Esophagus muscularis mucosa (tissue), 4 donors: ENCODE measurements at regions not wholly inside any gene's neighbourhood (a gene's known extent, or its start where the extent isn't known, plus 50 kb on each side); places are given as distances from the start of the nearest gene placed in this dataset.
"Not testable (repeated sequence)": the region's sequence is repeated elsewhere in the genome, so short reads cannot be mapped to it uniquely, and the experiment has no call there.

ENCODE experiments used
- DNase-seq: peaks from one replicate; pipeline ENCODE4 v3.0.0-alpha.2; 2017; ENCODE audit errors: extremely low spot score
- H3K27ac ChIP-seq, 4 donors: fragments of 200-600 bp; sonication (generic); replicated peaks in 1 of 4; 1 replicate in 3 of 4; 2 replicates in 1 of 4; pipeline ENCODE4 v1.5.1; 2016 to 2019; ENCODE audit warnings: mild to moderate bottlenecking in 1 of 4
- H3K27me3 ChIP-seq, 4 donors: fragments of 200-600 bp; sonication (generic); one replicate each; pipeline versions ENCODE4 v1.5.1 to v1.6.0; 2016 to 2019
- H3K36me3 ChIP-seq, 4 donors: fragments of 200-600 bp; sonication (generic); one replicate each; pipeline ENCODE4 v1.5.1; 2016 to 2019
- H3K4me1 ChIP-seq, 4 donors: fragments of 200-600 bp; sonication (generic); one replicate each; pipeline ENCODE4 v1.5.1; 2016 to 2019
- H3K4me3 ChIP-seq, 4 donors: fragments of 200-600 bp; sonication (generic); 1 replicate in 2 of 4; 2 replicates in 2 of 4; pipeline ENCODE4 v1.5.1; 2016 to 2019; ENCODE audit warnings: mild to moderate bottlenecking in 4 of 4, moderate library complexity in 1 of 4
- H3K9me3 ChIP-seq, 4 donors: fragments of 200-600 bp; sonication (generic); 1 replicate in 3 of 4; 2 replicates in 1 of 4; pipeline ENCODE4 v1.5.1; 2016 to 2019
- EP300 ChIP-seq: sonication (generic); formaldehyde crosslinking; IDR thresholded peaks from one replicate; pipeline ENCODE4 v1.6.1; 2017; ENCODE audit warnings: antibody characterized with exemption
- POLR2A ChIP-seq: fragments of 450-650 bp; IDR thresholded peaks from one replicate; pipeline ENCODE4 v1.6.1; 2017; ENCODE audit warnings: antibody characterized with exemption, moderate library complexity, mild to moderate bottlenecking, low read depth
- POLR2AphosphoS5 ChIP-seq, 2 donors: sonication (generic); formaldehyde crosslinking; IDR thresholded peaks; one replicate each; pipeline ENCODE4 v1.6.1; 2017; ENCODE audit warnings: antibody characterized with exemption in 2 of 2
- WGBS: methylation state at CpG from one replicate; pipeline ENCODE4 v1.1.5; 2018; 5-methylcytosine and 5-hydroxymethylcytosine counted together
- intact Hi-C: fragments of 100-400 bp; cut with DNase I; formaldehyde crosslinking; loops from one replicate; pipeline ENCODE4 v1.15.1; 2023
- TF ChIP-seq, protein P1 (sequence below), 3 experiments: fragments of 200-600 bp in 2 of 3; fragments of 450-650 bp in 1 of 3; sonication (generic) in 2 of 3; IDR thresholded peaks; one replicate each; pipeline ENCODE4 v1.5.1; 2017 to 2019; ENCODE audit warnings: antibody characterized with exemption in 3 of 3, mild to moderate bottlenecking in 2 of 3, moderate library complexity in 1 of 3

DNA sequence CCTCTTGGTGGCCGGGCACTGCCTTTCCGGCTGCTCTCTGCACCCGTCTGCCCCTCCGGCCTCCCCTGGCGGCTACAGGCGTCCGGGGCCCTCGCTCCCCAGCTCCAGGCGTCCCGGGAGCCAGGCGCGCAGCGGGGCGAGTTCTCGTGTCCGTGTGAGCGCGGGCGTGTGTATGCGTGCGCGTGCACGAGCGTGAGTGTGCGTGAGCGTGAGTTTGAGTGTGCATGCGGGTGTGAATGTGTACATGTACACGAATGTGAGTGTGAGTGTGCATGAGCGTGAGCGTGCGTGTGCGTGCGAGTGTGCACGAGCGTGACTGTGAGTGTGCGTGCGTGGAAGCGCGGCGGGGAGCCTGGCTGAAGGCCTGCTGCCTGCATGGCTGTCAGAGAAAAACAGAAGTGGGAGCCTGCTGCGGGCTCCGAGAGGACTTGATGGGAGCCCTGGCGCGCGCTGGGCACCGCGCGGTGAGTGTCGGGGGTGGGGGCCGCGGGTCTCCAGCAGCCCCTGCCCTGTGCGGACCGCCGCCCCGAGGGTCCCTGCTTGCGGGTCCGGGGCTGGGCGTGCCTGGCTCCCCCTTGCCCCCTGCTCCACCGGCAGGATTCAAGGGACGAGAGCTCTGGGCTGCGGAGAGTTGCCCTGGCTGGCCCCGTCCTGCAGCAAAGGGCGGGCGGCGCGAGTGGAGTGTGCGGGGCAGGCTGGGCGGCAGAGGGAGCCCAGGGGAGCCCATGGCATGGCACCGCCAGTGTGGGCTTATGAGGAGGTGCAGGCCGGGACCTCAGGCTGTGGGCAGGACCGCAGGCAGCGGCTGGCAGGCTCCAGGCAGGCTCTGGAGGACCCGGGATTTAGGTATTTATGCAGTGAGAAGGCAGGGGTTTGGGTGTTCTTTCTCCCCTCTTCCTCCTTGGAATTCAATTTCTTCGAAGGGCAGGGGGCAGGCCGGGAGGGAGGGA lies 75.8 kb upstream of the EN2 start:
- intact Hi-C loops: no loop called here

GRCh38 chr7:155382802-155383171 lies 75.1 kb upstream of the EN2 start:
- intact Hi-C loops: no loop called here
- DNase-seq: no peak
- peaks cover 0 to 100% (median 55%) of the 10 kb centered on the region in 4 donors for H3K27me3 ChIP-seq
- no peak overlapping the region for H3K27ac ChIP-seq
- 11% methylated on average over 3 of the region's 5 CpGs for WGBS
- no peak overlapping the region for H3K4me3 ChIP-seq
- H3K4me1 ChIP-seq: peaks cover 28 to 38% (median 34%) of the 10 kb centered on the region in 4 donors
- TF ChIP-seq POLR2AphosphoS5 (IDR thresholded peaks at IDR 0.05) (no peak), POLR2A (no peak), EP300 (no peak)
- TF ChIP-seq, protein P1, sequence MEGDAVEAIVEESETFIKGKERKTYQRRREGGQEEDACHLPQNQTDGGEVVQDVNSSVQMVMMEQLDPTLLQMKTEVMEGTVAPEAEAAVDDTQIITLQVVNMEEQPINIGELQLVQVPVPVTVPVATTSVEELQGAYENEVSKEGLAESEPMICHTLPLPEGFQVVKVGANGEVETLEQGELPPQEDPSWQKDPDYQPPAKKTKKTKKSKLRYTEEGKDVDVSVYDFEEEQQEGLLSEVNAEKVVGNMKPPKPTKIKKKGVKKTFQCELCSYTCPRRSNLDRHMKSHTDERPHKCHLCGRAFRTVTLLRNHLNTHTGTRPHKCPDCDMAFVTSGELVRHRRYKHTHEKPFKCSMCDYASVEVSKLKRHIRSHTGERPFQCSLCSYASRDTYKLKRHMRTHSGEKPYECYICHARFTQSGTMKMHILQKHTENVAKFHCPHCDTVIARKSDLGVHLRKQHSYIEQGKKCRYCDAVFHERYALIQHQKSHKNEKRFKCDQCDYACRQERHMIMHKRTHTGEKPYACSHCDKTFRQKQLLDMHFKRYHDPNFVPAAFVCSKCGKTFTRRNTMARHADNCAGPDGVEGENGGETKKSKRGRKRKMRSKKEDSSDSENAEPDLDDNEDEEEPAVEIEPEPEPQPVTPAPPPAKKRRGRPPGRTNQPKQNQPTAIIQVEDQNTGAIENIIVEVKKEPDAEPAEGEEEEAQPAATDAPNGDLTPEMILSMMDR (IDR thresholded peaks at IDR 0.05): no peak
- no peaks in the 10 kb centered on the region for H3K36me3 ChIP-seq
- H3K9me3 ChIP-seq: no peaks in the 10 kb centered on the region

More for the DNA sequence above, 75.8 kb upstream of the EN2 start:
- H3K4me1 ChIP-seq: peaks cover 29 to 44% (median 40%) of the 10 kb centered on the region in 4 donors
- H3K27me3 ChIP-seq: peaks cover 0 to 100% (median 61%) of the 10 kb centered on the region in 4 donors
- 2% methylated on average over 7 of the region's 75 CpGs for WGBS
- no peak for DNase-seq
- no peaks in the 10 kb centered on the region for H3K9me3 ChIP-seq
- no peak overlapping the region for H3K27ac ChIP-seq
- H3K4me3 ChIP-seq: peak overlapping the region; percentile 11 to 41 (median 38)
- TF ChIP-seq POLR2A: no peak
- no peak for TF ChIP-seq POLR2AphosphoS5 (IDR thresholded peaks at IDR 0.05)
- TF ChIP-seq EP300: no peak
- TF ChIP-seq, protein P1 (IDR thresholded peaks at IDR 0.05): no peak
- H3K36me3 ChIP-seq: no peaks in the 10 kb centered on the region

DNA sequence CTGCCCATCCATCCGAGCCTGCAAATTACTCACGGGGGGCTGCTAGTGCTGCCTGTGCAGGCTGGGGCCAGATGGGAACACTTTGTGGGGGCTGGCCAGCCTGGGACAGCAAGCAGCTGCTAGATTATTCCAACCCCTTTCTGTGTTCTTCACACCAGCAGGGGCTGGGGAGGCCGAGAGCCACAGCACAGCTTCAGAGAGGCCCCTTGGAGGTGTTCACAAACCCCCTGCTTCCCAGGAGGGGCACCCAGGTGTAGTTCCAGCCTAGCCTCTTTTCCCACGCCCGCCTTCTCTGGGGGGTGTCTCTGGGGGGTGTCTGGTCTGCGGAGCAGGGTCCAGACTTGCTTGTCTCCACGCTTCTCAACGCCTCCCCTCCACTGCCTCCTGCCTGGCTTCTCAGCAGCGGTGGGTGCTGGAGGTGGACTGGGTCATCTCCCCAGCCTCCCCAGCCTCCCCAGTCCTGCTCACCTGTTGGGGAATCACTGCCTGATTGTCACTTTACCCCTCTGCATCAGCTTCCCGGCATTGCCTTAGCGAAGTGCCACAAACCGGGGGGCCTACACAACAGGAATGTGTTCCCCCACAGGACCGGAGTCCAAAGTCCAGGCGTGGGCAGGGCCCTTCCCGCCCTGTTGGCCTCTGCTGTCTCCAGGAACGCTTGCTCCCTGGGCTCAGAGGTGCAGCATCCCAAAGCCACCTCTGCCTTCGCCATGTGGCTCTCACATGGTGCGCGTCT lies 74.0 kb upstream of the EN2 start:
- Histone ChIP-seq H3K27ac (no peak overlapping the region), H3K4me3 (no peak overlapping the region), H3K36me3 (no peaks in the 10 kb centered on the region), H3K27me3 (peaks cover 0 to 100% (median 44%) of the 10 kb centered on the region in 4 donors), H3K9me3 (no peaks in the 10 kb centered on the region), H3K4me1 (peaks cover 19 to 28% (median 27%) of the 10 kb centered on the region in 4 donors)
- 81% methylated on average over 19 of the region's 19 CpGs for WGBS
- intact Hi-C loops: no loop called here
- no peak for TF ChIP-seq EP300
- no peak for DNase-seq

GRCh38 chr7:155384751-155385150 lies 73.2 kb upstream of the EN2 start:
- no peak for DNase-seq
- Histone ChIP-seq H3K9me3 (no peaks in the 10 kb centered on the region), H3K4me1 (peaks cover 19 to 28% (median 27%) of the 10 kb centered on the region in 4 donors), H3K27me3 (peaks cover 0 to 100% (median 36%) of the 10 kb centered on the region in 4 donors), H3K4me3 (no peak overlapping the region), H3K36me3 (no peaks in the 10 kb centered on the region), H3K27ac (no peak overlapping the region)
- intact Hi-C loops: no loop called here
- TF ChIP-seq POLR2AphosphoS5 (IDR thresholded peaks at IDR 0.05) (no peak), POLR2A (no peak), EP300 (no peak)
- TF ChIP-seq, protein P1 (IDR thresholded peaks at IDR 0.05): no peak
- 80% methylated on average over 8 of the region's 8 CpGs for WGBS

DNA sequence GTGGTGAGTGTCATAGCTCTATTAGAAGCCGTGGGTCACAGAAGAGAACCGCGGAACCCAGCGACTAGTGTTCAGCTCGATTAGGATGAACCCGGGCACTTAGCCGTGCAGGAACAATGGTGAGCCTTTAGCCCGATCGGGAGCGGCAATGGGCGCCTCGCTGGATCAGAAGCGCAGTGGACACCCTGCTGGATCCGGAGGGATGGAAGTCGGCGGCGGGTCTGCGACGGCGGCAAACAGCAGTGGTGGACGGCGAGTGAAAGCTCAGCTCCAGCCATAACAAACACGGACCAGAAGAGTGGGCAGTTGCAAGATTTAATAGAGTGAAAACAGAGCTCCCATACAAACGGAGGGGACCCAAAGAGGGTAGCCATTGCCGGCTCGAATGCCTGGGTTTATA lies 72.7 kb upstream of the EN2 start:
- H3K27ac ChIP-seq, H3K36me3 ChIP-seq, intact Hi-C loops, H3K9me3 ChIP-seq, H3K4me3 ChIP-seq, DNase-seq: not testable (repeated sequence)
- peaks cover 19 to 27% (median 26%) of the 10 kb centered on the region in 4 donors for H3K4me1 ChIP-seq
- WGBS: 81% methylated on average over 23 of the region's 26 CpGs
- H3K27me3 ChIP-seq: peaks cover 0 to 98% (median 33%) of the 10 kb centered on the region in 4 donors
